HG02642 (cell line): ENCODE measurements at regions not wholly inside any gene's neighbourhood (a gene's known extent, or its start where the extent isn't known, plus 50 kb on each side); places are given as distances from the start of the nearest gene placed in this dataset.
"Not testable (repeated sequence)": the region's sequence is repeated elsewhere in the genome, so short reads cannot be mapped to it uniquely, and the experiment has no call there.

Source experiments
- ATAC-seq: cut with Tn5 transposase; IDR thresholded peaks from one replicate; pipeline ENCODE4 v1.9.1; 2021; ENCODE audit warnings: mild to moderate bottlenecking; ENCODE audit not compliant: unreplicated experiment, poor library complexity

DNA sequence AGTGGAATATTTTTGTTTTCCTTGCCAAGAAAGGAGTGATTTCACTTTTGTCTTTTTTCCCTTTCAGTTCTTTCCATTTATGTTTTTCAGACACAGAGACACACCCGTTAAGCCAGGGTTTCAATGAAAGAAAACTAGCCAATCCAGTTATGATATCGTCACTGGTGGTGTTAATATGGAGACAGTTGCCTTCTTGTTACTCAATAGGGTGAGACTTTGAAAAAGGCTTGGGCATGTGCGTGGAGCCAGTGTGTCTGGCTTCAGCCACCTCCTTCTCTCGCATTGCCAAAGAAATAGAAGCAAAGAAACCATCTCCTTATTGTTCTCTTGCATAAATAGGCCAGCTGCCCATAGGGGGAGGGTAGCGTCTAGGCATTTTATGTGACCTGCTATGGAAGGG is 84.1 kb upstream of the DLX6 start:
- ATAC-seq, result no peak

DNA sequence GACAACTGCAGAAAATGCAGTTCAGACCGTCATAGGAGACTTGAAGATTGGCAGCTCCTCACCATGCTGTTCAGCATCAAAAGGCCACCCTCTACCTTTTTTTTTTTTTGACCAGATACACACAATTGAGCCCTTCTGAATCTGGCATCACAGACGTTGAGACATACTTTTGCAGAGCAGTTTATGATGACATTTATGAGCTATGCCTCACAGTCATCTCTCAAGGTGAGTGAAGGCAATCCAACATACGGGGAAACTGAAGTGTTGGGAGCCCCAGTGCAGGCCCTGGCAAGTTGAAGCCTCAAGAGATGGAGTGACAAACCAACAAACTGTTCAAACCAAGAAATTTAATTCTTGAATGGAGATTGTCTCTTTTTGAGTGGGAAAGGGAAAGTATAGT is 83.6 kb upstream of the DLX6 start:
- ATAC-seq, result no peak

DNA sequence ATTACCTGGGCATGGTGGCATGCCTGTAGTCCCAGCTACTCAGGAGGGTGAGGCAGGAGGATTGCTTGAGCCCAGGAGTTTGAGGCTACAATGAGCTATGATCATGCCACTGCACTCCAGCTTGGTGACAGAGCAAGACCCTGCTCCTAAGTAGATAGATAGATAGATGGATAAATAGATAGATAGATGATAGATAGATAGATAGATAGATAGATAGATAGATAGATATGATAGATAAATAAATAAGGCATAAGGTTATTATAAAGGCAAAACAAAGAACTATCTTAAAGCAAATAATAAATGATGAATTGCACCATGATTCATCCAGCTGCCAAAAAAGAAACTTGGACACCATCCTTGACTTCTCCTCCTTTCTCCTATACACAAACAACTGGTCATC is 82.0 kb upstream of the DLX6 start:
- ATAC-seq, result not testable (repeated sequence)

DNA sequence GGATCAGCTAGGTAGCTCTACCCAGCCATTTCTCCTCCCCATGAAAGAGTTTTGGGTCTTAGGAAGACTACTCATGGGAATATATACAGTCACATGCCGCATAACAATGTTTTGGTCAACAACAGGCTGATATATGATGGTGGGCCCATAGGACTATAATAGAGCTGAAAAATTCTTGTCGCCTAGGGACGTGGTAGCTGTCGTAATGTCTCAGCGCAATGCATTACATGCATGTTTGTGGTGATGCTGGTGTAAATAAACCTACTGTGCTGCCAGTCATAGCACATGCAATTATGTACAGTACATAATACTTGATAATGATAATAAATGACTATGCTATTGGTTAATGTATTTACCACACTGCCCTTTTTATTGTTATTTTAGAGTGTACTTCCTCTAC is 78.2 kb upstream of the DLX6 start:
- no peak for ATAC-seq

DNA sequence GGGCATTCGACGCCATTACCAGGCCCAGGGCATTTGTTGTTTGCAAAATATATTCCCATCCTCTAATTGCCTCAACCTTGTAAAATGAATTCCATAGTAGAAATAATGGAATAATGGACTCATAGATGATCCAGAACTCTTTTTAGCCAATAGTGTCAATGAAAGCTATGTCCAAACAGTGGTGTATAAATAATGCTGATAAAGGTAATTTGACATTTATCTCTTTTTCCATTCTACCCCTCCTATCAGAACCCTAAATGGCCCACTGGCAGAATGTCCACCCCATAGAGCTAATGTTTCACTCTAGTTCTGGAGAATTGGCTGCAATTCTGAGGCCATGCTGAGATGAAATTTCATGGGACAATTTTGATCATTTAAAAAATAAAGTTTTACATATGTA is 76.4 kb upstream of the DLX6 start:
- ATAC-seq, result no peak

DNA sequence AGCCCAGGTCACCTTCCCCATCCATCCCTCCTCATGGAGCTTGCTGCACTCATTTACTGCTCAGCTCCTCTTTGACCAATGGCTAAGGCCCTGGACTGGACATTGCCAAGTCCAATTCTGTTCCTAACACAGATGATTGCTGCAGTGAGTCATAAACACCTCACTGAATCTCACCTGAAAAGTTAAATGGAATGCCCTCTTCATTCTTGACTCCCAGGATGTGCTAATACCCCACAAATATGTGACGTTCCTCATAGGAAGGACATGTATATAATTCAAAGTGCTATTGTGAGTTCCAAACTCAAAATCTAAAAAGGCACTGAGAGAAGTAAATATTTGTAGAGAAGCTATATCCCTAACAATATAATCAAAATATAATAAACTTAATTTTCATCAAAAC is 73.5 kb upstream of the DLX6 start:
- no peak for ATAC-seq

DNA sequence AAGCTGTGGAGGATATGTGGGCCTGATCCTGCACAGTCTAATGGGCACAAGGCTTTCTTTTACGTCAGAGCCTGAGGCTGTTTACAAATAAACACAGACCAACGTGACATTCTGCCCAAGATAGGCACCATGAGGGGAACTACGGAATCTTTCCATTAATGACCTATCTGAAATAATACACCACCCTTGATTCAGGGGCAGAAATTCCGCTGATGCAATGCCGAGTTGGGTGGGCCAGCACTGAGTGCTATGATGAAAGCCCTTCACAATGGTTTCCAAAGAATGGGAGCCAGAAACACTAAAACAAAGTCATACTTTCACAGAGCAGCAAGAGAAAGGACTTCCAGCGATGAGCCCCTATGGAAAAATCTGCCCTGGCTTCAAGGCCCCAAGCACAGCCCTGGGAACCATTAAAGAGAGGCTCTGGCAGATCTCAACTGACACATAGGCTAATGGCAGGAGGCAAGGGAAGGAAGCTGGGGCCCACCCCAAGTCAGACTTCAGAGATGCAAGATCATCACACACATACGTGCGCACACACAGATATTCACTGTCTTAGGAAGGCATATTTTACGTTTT is 72.2 kb upstream of the DLX6 start:
- no peak for ATAC-seq

DNA sequence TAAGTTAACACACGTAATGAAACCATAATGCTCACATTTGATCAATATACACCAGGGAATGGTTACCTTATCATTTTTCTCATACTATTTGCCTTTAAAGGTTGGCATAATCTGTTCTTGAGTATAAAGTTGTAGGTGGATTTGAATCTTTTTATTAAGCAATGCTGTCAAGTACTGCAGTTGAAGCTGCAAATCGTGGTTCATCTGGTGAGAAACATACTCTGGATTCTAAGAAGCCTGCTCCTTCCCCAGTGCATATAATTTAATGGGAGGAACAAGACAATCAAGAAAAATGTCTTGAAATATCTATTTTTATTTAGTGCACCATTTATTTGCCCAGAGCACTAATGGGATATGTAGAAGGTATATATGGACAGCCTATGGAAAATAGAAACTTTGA is 68.7 kb upstream of the DLX6 start:
- no peak for ATAC-seq

DNA sequence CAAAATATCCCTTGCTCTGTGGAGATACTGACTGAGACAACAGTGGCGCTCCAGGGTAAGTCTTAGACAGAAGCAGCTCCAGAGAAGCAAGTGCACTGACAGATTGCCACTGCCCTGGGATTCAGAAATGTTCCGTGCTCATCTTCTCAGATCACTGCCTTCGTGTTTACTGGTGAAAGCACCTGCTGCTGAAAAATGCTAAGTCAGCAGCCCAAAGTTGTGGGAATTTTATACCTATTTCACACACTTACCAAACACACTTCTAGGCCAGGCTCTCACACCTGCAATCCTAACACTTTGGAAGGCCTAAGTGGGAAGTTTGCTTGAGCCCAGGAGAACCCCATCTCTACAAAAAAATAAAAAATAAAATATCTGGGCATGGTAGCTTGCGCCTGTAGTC is 63.2 kb upstream of the DLX6 start:
- no peak for ATAC-seq

DNA sequence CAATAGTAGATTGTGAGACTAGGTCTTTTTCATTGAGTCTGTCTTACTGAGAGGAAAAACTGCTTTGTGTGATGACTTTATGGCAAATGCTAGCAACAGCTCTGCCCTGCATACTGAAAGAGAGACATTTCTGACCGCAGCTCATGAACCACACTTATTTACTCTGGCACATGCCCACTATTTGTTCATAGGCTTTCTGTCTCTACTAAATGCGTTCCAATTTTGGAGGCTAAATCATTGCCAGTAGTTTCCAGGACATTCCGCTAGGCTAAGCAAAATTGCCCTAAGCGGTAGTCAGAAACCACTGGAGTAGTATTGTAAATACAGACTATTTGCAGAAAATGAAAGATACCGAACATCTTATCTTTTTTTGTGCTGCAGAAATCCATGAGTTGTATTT is 55.6 kb upstream of the DLX6 start:
- no peak for ATAC-seq

DNA sequence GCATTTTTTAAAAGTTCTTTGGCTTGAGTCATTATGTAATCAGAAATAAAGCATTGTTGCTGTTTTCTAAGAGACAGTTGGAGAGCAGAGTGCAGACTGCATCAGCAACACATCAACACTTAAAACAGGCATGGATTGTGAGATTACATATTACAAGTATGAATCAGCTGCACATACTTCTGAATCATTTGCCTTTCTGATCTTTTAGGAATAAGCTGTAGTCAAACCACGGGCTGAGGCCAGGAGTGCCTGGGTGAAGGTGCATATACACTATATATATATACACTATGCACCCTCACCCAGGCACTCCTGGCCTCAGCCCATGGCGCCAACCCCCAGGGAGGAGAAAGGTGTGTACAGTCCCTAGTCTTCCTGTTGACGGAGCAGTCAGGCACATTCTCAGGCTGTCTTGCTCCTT is 52.4 kb upstream of the DLX6 start:
- ATAC-seq, result no peak

DNA sequence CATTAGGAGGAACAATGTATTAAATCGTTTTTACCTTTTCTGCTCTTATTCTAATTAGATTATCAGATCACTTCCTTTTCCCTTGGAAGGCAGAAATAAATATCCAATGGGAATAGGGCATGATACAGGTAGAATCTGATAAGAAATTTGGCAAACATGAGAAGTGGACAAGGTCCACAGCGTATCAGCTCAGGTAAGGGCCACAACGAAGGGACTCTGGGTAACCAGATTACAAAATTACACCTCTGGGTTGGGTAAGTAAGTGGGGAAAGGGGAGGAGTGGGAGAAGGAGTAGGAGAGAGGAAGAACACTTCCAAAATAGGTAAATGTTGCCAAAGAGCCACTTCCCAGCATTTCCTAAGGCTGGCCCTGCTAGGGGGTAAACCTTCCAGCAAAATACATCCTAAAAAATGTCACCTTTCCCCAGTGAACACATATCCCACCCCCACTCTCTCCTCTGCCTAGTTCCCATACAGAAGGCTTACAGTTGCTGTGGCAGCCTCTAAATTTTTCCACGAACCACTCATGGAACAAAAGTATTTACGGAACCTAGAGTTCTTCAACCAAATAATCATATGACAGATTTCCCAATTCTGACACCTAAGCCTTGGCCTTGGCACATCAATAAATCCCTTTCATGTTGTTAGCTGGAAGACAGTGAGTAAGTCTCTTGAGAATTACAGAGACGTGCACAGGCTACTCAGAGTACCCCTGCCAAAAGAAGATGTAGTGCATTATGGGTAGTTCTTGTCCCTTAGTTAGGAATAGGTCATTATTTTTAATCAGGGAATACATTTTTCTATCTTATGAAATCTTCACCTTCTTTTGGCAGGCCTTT is 51.5 kb upstream of the DLX6 start:
- no peak for ATAC-seq
